ENCODE measurements at regions not wholly inside any gene's neighbourhood (a gene's known extent, or its start where the extent isn't known, plus 50 kb on each side); places are given as distances from the start of the nearest gene placed in this dataset.

- TF ChIP-seq SIN3A (IDR thresholded peaks at IDR 0.05; ENCODE audit: borderline replicate concordance, insufficient read depth, low read length) (no peak), TAF1 (IDR thresholded peaks at IDR 0.05; ENCODE audit: borderline replicate concordance, insufficient read depth, low read length) (no peak), FOXP2 (optimal IDR thresholded peaks at IDR 0.05; ENCODE audit: borderline replicate concordance, extremely low read depth, extremely low read length, insufficient read depth) (no peak), REST (IDR thresholded peaks at IDR 0.05; ENCODE audit: insufficient read depth in 1 of 2, low read depth in 2 of 2, low read length in 2 of 2) (no peak), POLR2AphosphoS5 (IDR thresholded peaks at IDR 0.05; ENCODE audit: low read depth, low read length) (no peak)
These were observed 500.2 kb downstream of the CDH11 start for GRCh38 chr16:64621616-64622015.

- TF ChIP-seq POLR2AphosphoS5 (IDR thresholded peaks at IDR 0.05; ENCODE audit: low read depth, low read length) = no peak
- TF ChIP-seq SIN3A (IDR thresholded peaks at IDR 0.05; ENCODE audit: borderline replicate concordance, insufficient read depth, low read length) = no peak
- no peak for TF ChIP-seq REST (IDR thresholded peaks at IDR 0.05; ENCODE audit: insufficient read depth in 1 of 2, low read depth in 2 of 2, low read length in 2 of 2)
- no peak for TF ChIP-seq TAF1 (IDR thresholded peaks at IDR 0.05; ENCODE audit: borderline replicate concordance, insufficient read depth, low read length)
- no peak for TF ChIP-seq FOXP2 (optimal IDR thresholded peaks at IDR 0.05; ENCODE audit: borderline replicate concordance, extremely low read depth, extremely low read length, insufficient read depth)
These were observed 503.9 kb downstream of the CDH11 start for GRCh38 chr16:64617836-64618476.

- no peak for TF ChIP-seq SIN3A (IDR thresholded peaks at IDR 0.05; ENCODE audit: borderline replicate concordance, insufficient read depth, low read length)
- no peak for TF ChIP-seq REST (IDR thresholded peaks at IDR 0.05; ENCODE audit: insufficient read depth in 1 of 2, low read depth in 2 of 2, low read length in 2 of 2)
- no peak for TF ChIP-seq FOXP2 (optimal IDR thresholded peaks at IDR 0.05; ENCODE audit: borderline replicate concordance, extremely low read depth, extremely low read length, insufficient read depth)
- TF ChIP-seq POLR2AphosphoS5 (IDR thresholded peaks at IDR 0.05; ENCODE audit: low read depth, low read length) = no peak
- TF ChIP-seq TAF1 (IDR thresholded peaks at IDR 0.05; ENCODE audit: borderline replicate concordance, insufficient read depth, low read length) = no peak
These were observed 506.1 kb downstream of the CDH11 start for GRCh38 chr16:64615630-64616280.

GRCh38 chr16:64596196-64596595 is 525.7 kb downstream of the CDH11 start:
- TF ChIP-seq TAF1 (IDR thresholded peaks at IDR 0.05; ENCODE audit: borderline replicate concordance, insufficient read depth, low read length) (no peak), REST (IDR thresholded peaks at IDR 0.05; ENCODE audit: insufficient read depth in 1 of 2, low read depth in 2 of 2, low read length in 2 of 2) (no peak), POLR2AphosphoS5 (IDR thresholded peaks at IDR 0.05; ENCODE audit: low read depth, low read length) (no peak), FOXP2 (optimal IDR thresholded peaks at IDR 0.05; ENCODE audit: borderline replicate concordance, extremely low read depth, extremely low read length, insufficient read depth) (no peak), SIN3A (IDR thresholded peaks at IDR 0.05; ENCODE audit: borderline replicate concordance, insufficient read depth, low read length) (no peak)

Data from PFSK-1 (cell line).